Neural progenitor cell (in vitro differentiated cells): ENCODE measurements at regions not wholly inside any gene's neighbourhood (a gene's known extent, or its start where the extent isn't known, plus 50 kb on each side); places are given as distances from the start of the nearest gene placed in this dataset.

Experiments used
- EZH2 ChIP-seq: fragments of 200-600 bp; sonication (generic); IDR thresholded peaks from 2 replicates; pipeline ENCODE4 v1.6.1; 2017; ENCODE audit warnings: antibody characterized with exemption, mild to moderate bottlenecking, moderate library complexity
- TF ChIP-seq, protein P1 (sequence below): fragments of 200-600 bp; sonication (generic); IDR thresholded peaks from 2 replicates; pipeline ENCODE4 v1.5.1; 2017; ENCODE audit warnings: antibody characterized with exemption, mild to moderate bottlenecking

DNA sequence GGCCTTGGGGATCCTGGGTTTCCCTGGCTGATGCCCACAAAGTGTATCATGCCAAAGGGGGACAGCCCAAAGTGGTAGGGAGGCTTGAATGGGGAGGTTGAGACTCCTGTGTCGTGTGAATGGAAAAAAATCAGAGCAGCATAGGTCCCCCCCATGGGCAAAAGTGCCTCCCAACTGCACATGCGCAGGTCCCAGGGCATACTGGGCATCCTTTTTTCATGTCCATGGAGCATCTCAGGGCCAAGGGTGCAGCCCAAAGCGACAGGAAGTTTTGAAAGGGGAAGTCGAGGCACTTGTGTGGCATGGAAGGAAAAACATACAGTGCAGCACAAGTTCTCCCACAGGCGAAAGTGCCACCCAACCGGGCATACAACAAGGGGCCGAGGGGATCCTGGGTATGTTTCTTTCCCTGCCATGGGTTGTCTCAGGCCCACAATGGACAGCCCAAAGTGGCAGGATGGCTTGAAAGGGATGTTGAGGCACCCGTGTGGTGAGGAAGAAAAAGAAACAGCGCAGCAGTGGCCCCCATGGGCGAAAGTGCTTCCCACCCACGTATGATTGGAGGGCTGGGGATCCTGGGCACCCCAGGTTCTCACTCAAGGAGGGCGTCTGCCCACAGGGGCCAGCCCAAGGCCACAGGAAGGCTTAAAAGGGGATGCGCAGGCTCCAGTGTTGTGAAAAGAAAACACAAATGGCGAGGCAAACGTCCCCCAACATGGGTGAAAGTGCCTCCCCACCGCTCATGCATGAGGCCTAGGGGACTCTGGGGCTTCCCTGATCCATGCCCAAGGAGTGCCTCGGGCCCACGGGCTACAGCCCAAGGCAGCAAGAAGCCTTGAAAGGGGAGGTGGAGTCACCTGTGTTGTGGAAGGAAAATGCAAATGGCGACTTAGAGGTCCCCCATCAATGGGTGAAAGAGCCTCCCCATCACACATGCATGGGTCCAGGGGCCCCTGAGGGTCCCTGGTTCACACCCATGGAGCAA is 573.7 kb downstream of the ALG10 start:
- TF ChIP-seq, protein P1, sequence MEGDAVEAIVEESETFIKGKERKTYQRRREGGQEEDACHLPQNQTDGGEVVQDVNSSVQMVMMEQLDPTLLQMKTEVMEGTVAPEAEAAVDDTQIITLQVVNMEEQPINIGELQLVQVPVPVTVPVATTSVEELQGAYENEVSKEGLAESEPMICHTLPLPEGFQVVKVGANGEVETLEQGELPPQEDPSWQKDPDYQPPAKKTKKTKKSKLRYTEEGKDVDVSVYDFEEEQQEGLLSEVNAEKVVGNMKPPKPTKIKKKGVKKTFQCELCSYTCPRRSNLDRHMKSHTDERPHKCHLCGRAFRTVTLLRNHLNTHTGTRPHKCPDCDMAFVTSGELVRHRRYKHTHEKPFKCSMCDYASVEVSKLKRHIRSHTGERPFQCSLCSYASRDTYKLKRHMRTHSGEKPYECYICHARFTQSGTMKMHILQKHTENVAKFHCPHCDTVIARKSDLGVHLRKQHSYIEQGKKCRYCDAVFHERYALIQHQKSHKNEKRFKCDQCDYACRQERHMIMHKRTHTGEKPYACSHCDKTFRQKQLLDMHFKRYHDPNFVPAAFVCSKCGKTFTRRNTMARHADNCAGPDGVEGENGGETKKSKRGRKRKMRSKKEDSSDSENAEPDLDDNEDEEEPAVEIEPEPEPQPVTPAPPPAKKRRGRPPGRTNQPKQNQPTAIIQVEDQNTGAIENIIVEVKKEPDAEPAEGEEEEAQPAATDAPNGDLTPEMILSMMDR = no peak
- TF ChIP-seq EZH2 = no peak
